HepG2 (cell line): ENCODE measurements at regions not wholly inside any gene's neighbourhood (a gene's known extent, or its start where the extent isn't known, plus 50 kb on each side); places are given as distances from the start of the nearest gene placed in this dataset.

Experiments used
- NFAT5 ChIP-seq: sonication (generic); formaldehyde crosslinking; IDR thresholded peaks from 2 replicates; pipeline ENCODE4 v1.4.0; 2020; ENCODE audit warnings: missing genetic modification reagents
- TFDP2 ChIP-seq: sonication (generic); formaldehyde crosslinking; IDR thresholded peaks from 2 replicates; pipeline ENCODE4 v1.4.0; 2020; ENCODE audit warnings: missing genetic modification reagents
- ZBTB34 ChIP-seq: sonication (generic); formaldehyde crosslinking; IDR thresholded peaks from 2 replicates; pipeline ENCODE4 v1.8.0; 2022; ENCODE audit warnings: mild to moderate bottlenecking, missing genetic modification reagents
- ZFP82 ChIP-seq: sonication (generic); formaldehyde crosslinking; IDR thresholded peaks from 2 replicates; pipeline ENCODE4 v1.5.1; 2020; ENCODE audit warnings: mild to moderate bottlenecking, missing genetic modification reagents, borderline replicate concordance
- TF ChIP-seq, protein P1 (sequence below): sonication (generic); formaldehyde crosslinking; IDR thresholded peaks from 2 replicates; pipeline ENCODE4 v1.4.0; 2020; ENCODE audit warnings: missing genetic modification reagents

GRCh38 chr13:73940098-73940497, 194.1 kb downstream of the KLF12 start (continued):
- TF ChIP-seq ZFP82 (CRISPR knock-in tag) (no peak), TFDP2 (no peak), ZBTB34 (CRISPR knock-in tag) (no peak), NFAT5 (CRISPR knock-in tag) (no peak)
- TF ChIP-seq, protein P1, sequence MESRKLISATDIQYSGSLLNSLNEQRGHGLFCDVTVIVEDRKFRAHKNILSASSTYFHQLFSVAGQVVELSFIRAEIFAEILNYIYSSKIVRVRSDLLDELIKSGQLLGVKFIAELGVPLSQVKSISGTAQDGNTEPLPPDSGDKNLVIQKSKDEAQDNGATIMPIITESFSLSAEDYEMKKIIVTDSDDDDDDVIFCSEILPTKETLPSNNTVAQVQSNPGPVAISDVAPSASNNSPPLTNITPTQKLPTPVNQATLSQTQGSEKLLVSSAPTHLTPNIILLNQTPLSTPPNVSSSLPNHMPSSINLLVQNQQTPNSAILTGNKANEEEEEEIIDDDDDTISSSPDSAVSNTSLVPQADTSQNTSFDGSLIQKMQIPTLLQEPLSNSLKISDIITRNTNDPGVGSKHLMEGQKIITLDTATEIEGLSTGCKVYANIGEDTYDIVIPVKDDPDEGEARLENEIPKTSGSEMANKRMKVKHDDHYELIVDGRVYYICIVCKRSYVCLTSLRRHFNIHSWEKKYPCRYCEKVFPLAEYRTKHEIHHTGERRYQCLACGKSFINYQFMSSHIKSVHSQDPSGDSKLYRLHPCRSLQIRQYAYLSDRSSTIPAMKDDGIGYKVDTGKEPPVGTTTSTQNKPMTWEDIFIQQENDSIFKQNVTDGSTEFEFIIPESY (CRISPR knock-in tag), result no peak
